H1 (cell line): ENCODE measurements at regions not wholly inside any gene's neighbourhood (a gene's known extent, or its start where the extent isn't known, plus 50 kb on each side); places are given as distances from the start of the nearest gene placed in this dataset.

Experiments used
- CTCF ChIA-PET: fragments of 300-600 bp; sonication (Branson Sonifier 250); formaldehyde crosslinking; loops from one replicate; lab custom pipeline; 2021; ENCODE audit not compliant: partially characterized antibody; lab: Charles Lee
- POLR2A ChIA-PET: fragments of 300-600 bp; sonication (Branson Sonifier 250); formaldehyde crosslinking; loops from one replicate; lab custom pipeline; 2021; ENCODE audit warnings: inconsistent platforms; ENCODE audit not compliant: partially characterized antibody; lab: Charles Lee
- DNase-seq, 2 experiments: peaks; one replicate each; pipeline versions ENCODE4 v3.0.0 to v3.0.0-alpha.2; 2010 to 2022; ENCODE audit warnings: low spot score in 2 of 2, low read depth in 1 of 2, mixed read lengths in 1 of 2
- FAIRE-seq: peaks from 2 replicates; lab custom pipeline; 2011; peaks lifted over from hg19 to GRCh38; lab: Jason Lieb, UNC
- H2AFZ ChIP-seq: 2 replicates; pipeline ENCODE4 v1.8.1; 2012; ENCODE audit warnings: low read length, inconsistent platforms
- H2AK5ac ChIP-seq: 2 replicates; pipeline ENCODE4 v1.6.1; 2013; ENCODE audit warnings: low read depth, low read length
- H2BK120ac ChIP-seq: replicated peaks from 2 replicates; pipeline ENCODE3; 2013; ENCODE audit warnings: low read depth, low read length, inconsistent platforms
- H2BK12ac ChIP-seq: 2 replicates; pipeline ENCODE4 v1.6.1; 2013; ENCODE audit warnings: low read depth, low read length
- H2BK15ac ChIP-seq: 2 replicates; pipeline ENCODE4 v1.6.1; 2013; ENCODE audit warnings: low read length
- H2BK20ac ChIP-seq: 2 replicates; pipeline ENCODE4 v1.6.1; 2013; ENCODE audit warnings: low read length
- H2BK5ac ChIP-seq: 2 replicates; pipeline ENCODE4 v1.6.1; 2013; ENCODE audit warnings: low read depth, low read length
- H3K14ac ChIP-seq: 2 replicates; pipeline ENCODE4 v1.6.1; 2013; ENCODE audit warnings: inconsistent platforms; ENCODE audit not compliant: insufficient read length
- H3K18ac ChIP-seq: 2 replicates; pipeline ENCODE4 v1.6.1; 2013; ENCODE audit warnings: low read length; ENCODE audit errors: extremely low read depth
- H3K23ac ChIP-seq: 2 replicates; pipeline ENCODE4 v1.6.1; 2013; ENCODE audit warnings: inconsistent platforms; ENCODE audit not compliant: insufficient read length
- H3K23me2 ChIP-seq: 2 replicates; pipeline ENCODE4 v1.6.1; 2013; ENCODE audit warnings: low read depth, low read length
- H3K27ac ChIP-seq: 2 replicates; pipeline ENCODE4 v1.6.1; 2011; ENCODE audit warnings: low read depth, low read length, inconsistent platforms
- H3K27me3 ChIP-seq, 4 experiments: replicated peaks in 1 of 4; 1 replicate in 1 of 4; 2 replicates in 3 of 4; pipeline versions ENCODE4 v1.6.1 to v1.8.1; 2011 to 2013; ENCODE audit warnings: low read length in 3 of 4, mild to moderate bottlenecking in 3 of 4, inconsistent platforms in 2 of 4, mixed read lengths in 2 of 4, moderate library complexity in 1 of 4; ENCODE audit not compliant: control insufficient read depth in 3 of 4, insufficient read depth in 3 of 4; ENCODE audit errors: extremely low read depth in 1 of 4
- H3K36me3 ChIP-seq, 4 experiments: 2 replicates each; pipeline versions ENCODE4 v1.6.1 to v1.8.1; 2011 to 2013; ENCODE audit warnings: mild to moderate bottlenecking in 4 of 4, low read length in 3 of 4, moderate library complexity in 2 of 4, control low read depth in 1 of 4, inconsistent platforms in 1 of 4; ENCODE audit not compliant: insufficient read depth in 4 of 4, control insufficient read depth in 2 of 4
- H3K4ac ChIP-seq: replicated peaks from 2 replicates; pipeline ENCODE3; 2013; ENCODE audit warnings: low read length, low read depth, mixed read lengths, inconsistent platforms; ENCODE audit not compliant: insufficient read length
- H3K4me1 ChIP-seq, 4 experiments: replicated peaks in 1 of 4; 1 replicate in 1 of 4; 2 replicates in 3 of 4; pipeline versions ENCODE4 v1.6.1 to v1.8.1; 2011 to 2013; ENCODE audit warnings: low read length in 3 of 4, inconsistent platforms in 2 of 4, mixed read lengths in 1 of 4; ENCODE audit not compliant: insufficient read depth in 4 of 4, control insufficient read depth in 3 of 4
- H3K4me2 ChIP-seq, 2 experiments: 2 replicates each; pipeline versions ENCODE4 v1.6.1 to v1.8.1; 2011 to 2013; ENCODE audit warnings: low read depth in 2 of 2, low read length in 2 of 2, control low read depth in 1 of 2, inconsistent platforms in 1 of 2, mild to moderate bottlenecking in 1 of 2; ENCODE audit not compliant: insufficient read depth in 1 of 2
- H3K4me3 ChIP-seq, 4 experiments: fragments of 200-600, 300-600 bp in 1 of 4; sonication (generic), shearing (Covaris generic), sonication (Bioruptor Twin) in 1 of 4; 2 replicates each; pipeline versions ENCODE4 v1.5.1 to v1.8.1; 2011 to 2016; ENCODE audit warnings: low read length in 4 of 4, low read depth in 3 of 4, control low read depth in 2 of 4, inconsistent platforms in 2 of 4, mild to moderate bottlenecking in 2 of 4, mixed read lengths in 1 of 4, moderate library complexity in 1 of 4; ENCODE audit not compliant: insufficient read depth in 2 of 4; ENCODE audit errors: extremely low read depth in 1 of 4
- H3K56ac ChIP-seq: replicated peaks from 2 replicates; pipeline ENCODE3; 2013; ENCODE audit warnings: low read depth, mild to moderate bottlenecking, mixed read lengths, low read length, inconsistent platforms; ENCODE audit not compliant: insufficient read length
- H3K79me1 ChIP-seq: 2 replicates; pipeline ENCODE4 v1.6.1; 2013; ENCODE audit warnings: low read depth, low read length, control low read depth
- H3K79me2 ChIP-seq, 2 experiments: 2 replicates each; pipeline versions ENCODE4 v1.6.1 to v1.8.1; 2012 to 2013; ENCODE audit warnings: low read length in 2 of 2, mild to moderate bottlenecking in 2 of 2, inconsistent platforms in 1 of 2; ENCODE audit not compliant: insufficient read depth in 2 of 2, control insufficient read depth in 1 of 2
- H3K9ac ChIP-seq, 4 experiments: replicated peaks in 1 of 4; 1 replicate in 1 of 4; 2 replicates in 3 of 4; pipeline versions ENCODE4 v1.6.1 to v1.8.1; 2011 to 2013; ENCODE audit warnings: low read depth in 3 of 4, low read length in 3 of 4, control low read depth in 2 of 4, mild to moderate bottlenecking in 2 of 4, moderate library complexity in 2 of 4, inconsistent platforms in 1 of 4; ENCODE audit errors: extremely low read depth in 1 of 4
- H3K9me3 ChIP-seq, 2 experiments: 2 replicates each; pipeline versions ENCODE4 v1.6.1 to v1.8.1; 2012 to 2013; ENCODE audit warnings: mild to moderate bottlenecking in 2 of 2, moderate library complexity in 2 of 2, control low read depth in 1 of 2, inconsistent platforms in 1 of 2, low read depth in 1 of 2, low read length in 1 of 2, mixed read lengths in 1 of 2; ENCODE audit not compliant: insufficient read depth in 2 of 2
- H4K20me1 ChIP-seq, 2 experiments: replicated peaks in 1 of 2; 2 replicates each; pipeline versions ENCODE3 to v1.8.1; 2011 to 2013; ENCODE audit warnings: inconsistent platforms in 2 of 2, low read length in 2 of 2, mild to moderate bottlenecking in 1 of 2; ENCODE audit not compliant: insufficient read depth in 2 of 2, control insufficient read depth in 1 of 2
- H4K5ac ChIP-seq: 2 replicates; pipeline ENCODE4 v1.6.1; 2013; ENCODE audit warnings: low read length, low read depth, mixed read lengths, inconsistent platforms; ENCODE audit not compliant: insufficient read length
- H4K8ac ChIP-seq: 2 replicates; pipeline ENCODE4 v1.8.0; 2013; ENCODE audit warnings: mild to moderate bottlenecking, moderate library complexity, low read length, inconsistent platforms; ENCODE audit not compliant: insufficient read depth; ENCODE audit errors: extremely low read depth
- H4K91ac ChIP-seq: replicated peaks from 2 replicates; pipeline ENCODE3; 2013; ENCODE audit warnings: low read length, mixed read lengths, inconsistent platforms; ENCODE audit not compliant: insufficient read length
- ATF3 ChIP-seq: IDR thresholded peaks from 2 replicates; pipeline ENCODE4 v1.6.1; 2011; ENCODE audit warnings: low read depth, mild to moderate bottlenecking, low read length; ENCODE audit not compliant: insufficient read depth
- CBX5 ChIP-seq: fragments of 300-800, 300-1000 bp; sonication (generic); IDR thresholded peaks from 2 replicates; pipeline ENCODE4 v1.7.1; 2016; ENCODE audit warnings: antibody characterized with exemption, low read length, low read depth
- FOSL1 ChIP-seq: IDR thresholded peaks from 2 replicates; pipeline ENCODE4 v1.6.1; 2011; ENCODE audit warnings: mild to moderate bottlenecking, low read depth, low read length, moderate library complexity; ENCODE audit not compliant: insufficient read depth
- GABPA ChIP-seq: IDR thresholded peaks from 2 replicates; pipeline ENCODE4 v1.6.1; 2011; ENCODE audit warnings: mild to moderate bottlenecking, low read length, moderate library complexity, borderline replicate concordance; ENCODE audit not compliant: insufficient read depth
- JUN ChIP-seq: IDR thresholded peaks from 2 replicates; pipeline ENCODE4 v1.6.1; 2011; ENCODE audit warnings: low read depth, mild to moderate bottlenecking, improper control_type of control experiment, low read length
- KDM4A ChIP-seq: IDR thresholded peaks from one replicate; pipeline ENCODE4 v1.7.1; 2012; ENCODE audit warnings: low read depth, mild to moderate bottlenecking, moderate library complexity, low read length, inconsistent platforms; ENCODE audit not compliant: severe bottlenecking
- KDM5A ChIP-seq: fragments of 200-600 bp; IDR thresholded peaks from 2 replicates; pipeline ENCODE4 v1.7.1; 2012; ENCODE audit warnings: mild to moderate bottlenecking, low read length, inconsistent platforms, mixed read lengths
- POLR2A ChIP-seq, 2 experiments: IDR thresholded peaks; 1 replicate in 1 of 2; 2 replicates in 1 of 2; pipeline ENCODE4 v1.6.1; 2011; ENCODE audit warnings: low read depth in 2 of 2, low read length in 2 of 2, mild to moderate bottlenecking in 2 of 2; ENCODE audit errors: control extremely low read depth in 1 of 2
- RBBP5 ChIP-seq: IDR thresholded peaks from 2 replicates; pipeline ENCODE4 v1.7.1; 2012; ENCODE audit warnings: low read depth, mild to moderate bottlenecking, inconsistent platforms, low read length, moderate library complexity, borderline replicate concordance
- RNF2 ChIP-seq: fragments of 200-900, 300-1000 bp; sonication (generic); IDR thresholded peaks from 2 replicates; pipeline ENCODE4 v1.7.1; 2016; ENCODE audit warnings: borderline replicate concordance, low read depth, mild to moderate bottlenecking, antibody characterized with exemption, low read length; ENCODE audit not compliant: poor library complexity, severe bottlenecking; ENCODE audit errors: missing control alignments
- SAP30 ChIP-seq: fragments of 300-600 bp; sonication (generic); IDR thresholded peaks from 2 replicates; pipeline ENCODE4 v1.7.1; 2012; ENCODE audit warnings: low read length, moderate library complexity, mild to moderate bottlenecking, inconsistent platforms; ENCODE audit not compliant: insufficient read depth, insufficient replicate concordance
- SP4 ChIP-seq: IDR thresholded peaks from 2 replicates; pipeline ENCODE4 v1.6.1; 2012; ENCODE audit warnings: low read length, inconsistent platforms
- TCF12 ChIP-seq: IDR thresholded peaks from 2 replicates; pipeline ENCODE4 v1.6.1; 2011; ENCODE audit warnings: low read depth, mild to moderate bottlenecking, low read length

- H3K4me3 ChIP-seq = no peak overlapping the region
- ChIA-PET POLR2A (interaction anchor here (0.6 to 1.4 kb wide), 2 partner anchors 16 kb away, joined by 3 to 4 read pairs; no protein-coding TSS in a partner anchor), CTCF (no interaction called here)
- no peaks in the 10 kb centered on the region for H3K23me2 ChIP-seq
- H2BK5ac ChIP-seq = no peak overlapping the region
- no peak overlapping the region for H2AFZ ChIP-seq
- no peak overlapping the region for H4K8ac ChIP-seq
- H3K36me3 ChIP-seq = 0 out of 8 replicates have a peak, but pooled peaks cover 0 to 4% (median 0%) of the 10 kb centered on the region in 4 experiments
- FAIRE-seq = no peak
- no peak overlapping the region for H3K14ac ChIP-seq
- DNase-seq = no peak
- no peak overlapping the region for H2BK120ac ChIP-seq
- no peaks in the 10 kb centered on the region for H3K79me2 ChIP-seq
- H3K9me3 ChIP-seq = peaks cover 9 to 19% of the 10 kb centered on the region in 2 experiments
- H3K4me2 ChIP-seq = no peak overlapping the region
- H3K27ac ChIP-seq = no peak overlapping the region
- H3K23ac ChIP-seq = no peak overlapping the region
- no peak overlapping the region for H2AK5ac ChIP-seq
- H4K91ac ChIP-seq = no peak overlapping the region
- no peak overlapping the region for H2BK15ac ChIP-seq
- H3K27me3 ChIP-seq = no peaks in the 10 kb centered on the region
- no peak overlapping the region for H4K5ac ChIP-seq
- H4K20me1 ChIP-seq = no peaks in the 10 kb centered on the region
- no peak overlapping the region for H2BK20ac ChIP-seq
- H3K4ac ChIP-seq = no peak overlapping the region
- H2BK12ac ChIP-seq = no peak overlapping the region
- no peak overlapping the region for H3K18ac ChIP-seq
- no peak overlapping the region for H3K9ac ChIP-seq
- no peak overlapping the region for H3K56ac ChIP-seq
- H3K79me1 ChIP-seq = no peaks in the 10 kb centered on the region
- no peaks in the 10 kb centered on the region for H3K4me1 ChIP-seq
- TF ChIP-seq ATF3 (no peak), SP4 (no peak), SAP30 (no peak), RBBP5 (no peak), KDM4A (no peak), POLR2A (IDR thresholded peaks at IDR 0.05; ENCODE audit: control extremely low read depth in 1 of 2, low read depth in 2 of 2, low read length in 2 of 2) (no peak), KDM5A (no peak), TCF12 (no peak), CBX5 (no peak), GABPA (no peak), RNF2 (no peak), JUN (no peak), FOSL1 (no peak)
Observed at GRCh38 chr14:25615174-25615573, 565.2 kb upstream of the STXBP6 start.
